Fibroblast of mammary gland (primary cell): ENCODE measurements at regions not wholly inside any gene's neighbourhood (a gene's known extent, or its start where the extent isn't known, plus 50 kb on each side); places are given as distances from the start of the nearest gene placed in this dataset.
"Not testable (repeated sequence)": the region's sequence is repeated elsewhere in the genome, so short reads cannot be mapped to it uniquely, and the experiment has no call there.

Experiments
- DNase-seq: peaks from one replicate; pipeline ENCODE4 v3.0.0-alpha.2; 2010; ENCODE audit warnings: low read depth
- H3K4me3 ChIP-seq: 2 replicates; pipeline ENCODE4 v1.5.1; 2011; ENCODE audit warnings: low read depth, mild to moderate bottlenecking, low read length, moderate library complexity; ENCODE audit not compliant: control insufficient read depth
- TF ChIP-seq, protein P1 (sequence below): conservative IDR thresholded peaks from 2 replicates; pipeline ENCODE4 v1.5.1; 2011; ENCODE audit warnings: low read depth, low read length, inconsistent platforms; ENCODE audit not compliant: control insufficient read depth, insufficient read depth

DNA sequence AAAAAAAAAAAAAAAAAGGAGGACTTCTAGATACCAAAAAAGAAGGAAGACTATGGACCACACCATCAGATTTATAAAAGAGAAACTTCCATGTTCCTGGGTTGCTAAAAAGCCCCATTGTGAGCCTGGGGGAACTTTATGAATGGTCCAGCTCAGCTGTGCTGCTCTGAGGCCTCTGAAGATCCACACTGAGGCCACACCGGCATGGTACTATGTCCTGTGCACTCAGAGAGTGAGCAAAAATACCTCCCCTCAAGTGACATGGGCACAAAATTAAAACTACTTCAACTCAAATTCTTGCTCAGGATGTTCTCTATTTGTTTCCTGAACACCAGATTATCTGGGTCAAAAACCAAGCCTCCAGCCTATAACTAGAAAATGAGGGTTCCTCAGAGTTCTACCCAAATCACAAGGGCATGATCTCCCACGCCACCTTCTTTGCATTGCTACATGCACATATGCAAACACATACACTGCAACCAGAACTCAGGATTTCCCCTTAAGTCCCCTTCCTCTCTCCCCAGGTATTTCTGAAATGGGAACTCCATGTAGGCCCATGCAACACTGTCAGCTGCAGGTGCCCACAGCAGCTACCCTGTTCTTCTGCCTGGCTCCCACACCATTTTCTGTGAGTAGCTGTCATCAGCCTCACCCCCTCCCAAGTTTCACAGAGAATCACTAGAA lies 94.4 kb downstream of the SH3GLB1 start:
- TF ChIP-seq, protein P1, sequence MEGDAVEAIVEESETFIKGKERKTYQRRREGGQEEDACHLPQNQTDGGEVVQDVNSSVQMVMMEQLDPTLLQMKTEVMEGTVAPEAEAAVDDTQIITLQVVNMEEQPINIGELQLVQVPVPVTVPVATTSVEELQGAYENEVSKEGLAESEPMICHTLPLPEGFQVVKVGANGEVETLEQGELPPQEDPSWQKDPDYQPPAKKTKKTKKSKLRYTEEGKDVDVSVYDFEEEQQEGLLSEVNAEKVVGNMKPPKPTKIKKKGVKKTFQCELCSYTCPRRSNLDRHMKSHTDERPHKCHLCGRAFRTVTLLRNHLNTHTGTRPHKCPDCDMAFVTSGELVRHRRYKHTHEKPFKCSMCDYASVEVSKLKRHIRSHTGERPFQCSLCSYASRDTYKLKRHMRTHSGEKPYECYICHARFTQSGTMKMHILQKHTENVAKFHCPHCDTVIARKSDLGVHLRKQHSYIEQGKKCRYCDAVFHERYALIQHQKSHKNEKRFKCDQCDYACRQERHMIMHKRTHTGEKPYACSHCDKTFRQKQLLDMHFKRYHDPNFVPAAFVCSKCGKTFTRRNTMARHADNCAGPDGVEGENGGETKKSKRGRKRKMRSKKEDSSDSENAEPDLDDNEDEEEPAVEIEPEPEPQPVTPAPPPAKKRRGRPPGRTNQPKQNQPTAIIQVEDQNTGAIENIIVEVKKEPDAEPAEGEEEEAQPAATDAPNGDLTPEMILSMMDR = no peak
- H3K4me3 ChIP-seq = no peak overlapping the region
- DNase-seq = no peak

GRCh38 chr1:86803641-86804040 lies 99.3 kb downstream of the SH3GLB1 start:
- H3K4me3 ChIP-seq, DNase-seq: not testable (repeated sequence)

- DNase-seq, H3K4me3 ChIP-seq: not testable (repeated sequence)
Observed at GRCh38 chr1:86805898-86806519, 101.6 kb downstream of the SH3GLB1 start.

DNA sequence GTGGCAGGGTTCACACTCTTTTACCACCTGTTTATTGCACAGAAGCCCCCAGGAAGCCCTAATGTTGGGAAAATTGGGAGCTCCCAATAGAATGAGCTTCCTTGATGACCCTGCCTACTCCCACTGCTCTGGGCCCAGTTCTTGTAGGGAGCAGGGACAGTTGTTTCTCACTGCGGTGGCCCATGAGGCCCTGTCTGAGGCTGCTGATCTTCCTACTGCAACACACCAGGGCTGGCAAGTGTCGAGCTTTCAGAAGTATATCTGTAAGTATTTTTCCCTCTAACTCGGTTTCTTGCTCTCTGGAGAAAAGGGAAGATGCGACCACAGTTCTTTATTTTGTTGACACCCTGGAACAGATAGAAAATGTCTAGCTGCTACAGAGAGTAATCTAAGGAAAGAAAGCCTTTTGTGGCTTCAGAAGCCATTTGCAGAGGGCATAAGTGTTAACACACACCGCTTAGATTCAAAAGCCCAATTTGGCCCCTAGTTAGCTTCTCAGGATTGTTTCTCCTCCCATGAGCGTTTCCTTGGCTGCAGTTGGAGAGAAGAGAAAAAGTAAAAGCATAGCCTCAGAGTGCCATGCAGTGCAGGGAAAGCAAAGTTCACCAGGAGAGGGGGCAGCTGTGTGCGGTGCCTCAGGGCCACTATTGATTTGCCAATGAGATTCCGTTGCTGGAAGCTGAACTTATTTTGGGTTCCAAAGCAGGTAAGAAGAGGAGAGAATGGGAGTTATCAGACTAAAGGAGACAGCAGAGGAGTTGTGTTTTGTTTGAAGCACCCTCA lies 102.6 kb downstream of the SELENOF start:
- no peak for DNase-seq
- no peak overlapping the region for H3K4me3 ChIP-seq
- TF ChIP-seq, protein P1 = peak; percentile 6

DNA sequence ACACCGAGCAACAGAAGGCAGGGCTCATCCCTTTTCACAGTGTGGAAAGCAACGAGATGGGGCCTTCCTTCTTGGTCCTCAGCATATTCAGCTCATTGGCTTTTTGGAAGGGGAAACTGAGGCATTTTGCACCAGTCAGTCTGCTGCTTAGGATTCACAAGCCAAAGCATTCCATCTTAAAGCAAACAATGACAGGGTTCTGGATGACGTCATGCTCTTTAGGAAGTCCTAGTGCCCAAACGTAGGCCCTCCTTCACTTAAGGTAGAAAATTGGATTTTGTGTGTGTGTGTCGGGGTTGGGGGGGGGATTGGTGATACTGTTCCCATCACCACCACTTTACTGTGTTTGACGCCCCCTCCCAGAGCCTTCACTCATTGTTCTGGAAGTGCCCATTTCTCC lies 101.6 kb downstream of the SELENOF start:
- H3K4me3 ChIP-seq = no peak overlapping the region
- DNase-seq = no peak
- TF ChIP-seq, protein P1 = no peak
